WI38 (cell line): ENCODE measurements at regions not wholly inside any gene's neighbourhood (a gene's known extent, or its start where the extent isn't known, plus 50 kb on each side); places are given as distances from the start of the nearest gene placed in this dataset.

ENCODE experiments used
- H3K4me3 ChIP-seq: 2 replicates; pipeline ENCODE4 v1.5.1; 2011; ENCODE audit warnings: low read depth, mild to moderate bottlenecking, control low read depth, low read length
- TF ChIP-seq, protein P1 (sequence below): IDR thresholded peaks from 2 replicates; pipeline ENCODE4 v1.5.1; 2012; ENCODE audit warnings: low read depth, mild to moderate bottlenecking, control low read depth, low read length

DNA sequence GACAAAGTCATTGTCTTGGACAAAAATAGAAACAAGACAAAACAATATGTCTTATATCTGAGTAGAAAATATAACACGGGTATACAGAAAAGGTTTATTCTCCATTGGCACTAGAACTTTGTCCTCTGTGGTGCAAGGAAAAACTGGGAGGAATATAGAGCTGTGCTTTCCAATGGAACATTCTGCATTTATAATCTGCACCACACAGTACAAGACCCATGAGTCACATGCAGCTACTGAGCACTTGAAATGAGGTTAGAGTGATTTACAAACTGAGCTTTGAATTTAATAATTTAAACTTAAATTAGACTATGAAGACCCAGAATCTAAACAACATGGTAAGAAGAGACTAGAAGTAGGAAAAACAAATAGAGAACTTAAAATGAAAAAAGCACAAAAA, 86.1 kb downstream of the RAP2A start:
- no peak overlapping the region for H3K4me3 ChIP-seq
- TF ChIP-seq, protein P1, sequence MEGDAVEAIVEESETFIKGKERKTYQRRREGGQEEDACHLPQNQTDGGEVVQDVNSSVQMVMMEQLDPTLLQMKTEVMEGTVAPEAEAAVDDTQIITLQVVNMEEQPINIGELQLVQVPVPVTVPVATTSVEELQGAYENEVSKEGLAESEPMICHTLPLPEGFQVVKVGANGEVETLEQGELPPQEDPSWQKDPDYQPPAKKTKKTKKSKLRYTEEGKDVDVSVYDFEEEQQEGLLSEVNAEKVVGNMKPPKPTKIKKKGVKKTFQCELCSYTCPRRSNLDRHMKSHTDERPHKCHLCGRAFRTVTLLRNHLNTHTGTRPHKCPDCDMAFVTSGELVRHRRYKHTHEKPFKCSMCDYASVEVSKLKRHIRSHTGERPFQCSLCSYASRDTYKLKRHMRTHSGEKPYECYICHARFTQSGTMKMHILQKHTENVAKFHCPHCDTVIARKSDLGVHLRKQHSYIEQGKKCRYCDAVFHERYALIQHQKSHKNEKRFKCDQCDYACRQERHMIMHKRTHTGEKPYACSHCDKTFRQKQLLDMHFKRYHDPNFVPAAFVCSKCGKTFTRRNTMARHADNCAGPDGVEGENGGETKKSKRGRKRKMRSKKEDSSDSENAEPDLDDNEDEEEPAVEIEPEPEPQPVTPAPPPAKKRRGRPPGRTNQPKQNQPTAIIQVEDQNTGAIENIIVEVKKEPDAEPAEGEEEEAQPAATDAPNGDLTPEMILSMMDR = no peak

DNA sequence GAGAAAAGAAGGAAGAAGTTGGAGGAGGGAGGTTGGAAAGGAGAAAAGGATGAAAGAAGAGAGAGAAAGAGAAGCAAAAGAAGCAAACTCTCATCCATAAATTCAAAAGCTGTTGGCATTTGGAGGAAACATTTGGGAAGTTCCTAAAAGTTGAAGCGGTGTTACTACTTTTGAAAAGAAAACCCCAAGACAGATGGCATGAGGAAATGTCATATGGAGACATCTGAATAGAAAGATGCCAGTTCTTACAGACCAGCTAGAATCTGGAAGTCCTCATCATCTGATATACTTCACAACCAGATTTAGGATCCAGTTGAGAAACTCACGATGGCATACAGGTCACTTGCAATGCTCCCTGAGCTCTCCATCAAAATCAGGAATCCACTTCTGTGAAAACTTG, 86.9 kb downstream of the RAP2A start:
- H3K4me3 ChIP-seq = no peak overlapping the region
- TF ChIP-seq, protein P1 = no peak

DNA sequence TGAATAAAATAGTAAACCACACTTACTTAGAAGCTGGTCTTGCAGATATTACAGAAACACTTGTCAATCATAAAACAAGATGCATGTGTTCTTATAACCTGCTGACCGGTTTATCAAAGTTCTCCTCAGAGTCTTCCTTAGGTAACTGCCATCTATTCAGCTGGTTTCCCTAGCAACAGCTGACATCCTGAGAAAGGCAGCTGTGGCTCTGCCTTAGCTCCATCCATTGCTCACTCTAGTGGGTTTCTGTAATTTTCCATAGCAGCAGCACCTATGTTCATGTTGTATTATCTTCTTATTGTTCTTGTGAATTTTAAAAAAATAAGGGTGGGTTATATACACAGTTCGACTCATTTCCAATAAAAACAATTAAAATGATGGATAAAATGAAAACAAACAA, 87.8 kb downstream of the RAP2A start:
- H3K4me3 ChIP-seq = no peak overlapping the region
- TF ChIP-seq, protein P1 = no peak

DNA sequence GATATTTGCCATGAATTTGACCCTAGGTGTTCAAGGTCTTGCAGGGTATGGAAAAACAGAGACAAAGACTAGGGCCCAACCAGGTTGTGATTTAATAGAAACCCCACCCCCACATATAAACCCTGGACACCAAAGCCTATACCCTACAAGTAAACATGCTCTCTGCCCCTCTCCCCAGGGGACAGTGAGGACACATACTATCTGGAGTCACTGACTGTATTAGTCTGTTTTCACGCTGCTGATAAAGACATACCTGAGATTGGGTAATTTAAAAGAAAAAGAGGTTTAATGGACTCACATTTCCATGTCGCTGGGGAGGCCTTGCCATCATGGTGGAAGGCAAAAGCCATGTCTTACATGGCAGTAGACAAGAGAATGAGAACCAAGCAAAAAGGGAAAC, 88.3 kb downstream of the RAP2A start:
- TF ChIP-seq, protein P1 = no peak
- H3K4me3 ChIP-seq = no peak overlapping the region

DNA sequence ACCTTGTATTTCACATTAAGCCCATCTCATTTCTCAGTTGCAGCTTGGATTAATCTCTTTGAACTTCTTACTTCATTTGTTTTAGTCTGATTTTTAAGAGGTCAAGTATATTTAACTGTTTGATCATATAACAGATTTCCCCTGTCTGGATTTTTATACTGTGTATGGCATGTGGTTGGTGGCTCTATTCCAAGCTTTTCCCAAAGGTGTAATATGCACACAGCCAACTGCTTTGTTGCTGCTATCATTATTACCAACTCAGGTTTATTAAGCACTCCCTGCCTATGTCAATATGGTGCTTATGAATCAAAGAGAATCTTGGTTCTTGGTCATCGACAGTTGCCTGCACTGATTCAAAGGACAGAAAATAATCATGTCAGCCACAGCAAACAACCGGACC, 92.6 kb downstream of the RAP2A start:
- no peak overlapping the region for H3K4me3 ChIP-seq
- TF ChIP-seq, protein P1 = no peak

DNA sequence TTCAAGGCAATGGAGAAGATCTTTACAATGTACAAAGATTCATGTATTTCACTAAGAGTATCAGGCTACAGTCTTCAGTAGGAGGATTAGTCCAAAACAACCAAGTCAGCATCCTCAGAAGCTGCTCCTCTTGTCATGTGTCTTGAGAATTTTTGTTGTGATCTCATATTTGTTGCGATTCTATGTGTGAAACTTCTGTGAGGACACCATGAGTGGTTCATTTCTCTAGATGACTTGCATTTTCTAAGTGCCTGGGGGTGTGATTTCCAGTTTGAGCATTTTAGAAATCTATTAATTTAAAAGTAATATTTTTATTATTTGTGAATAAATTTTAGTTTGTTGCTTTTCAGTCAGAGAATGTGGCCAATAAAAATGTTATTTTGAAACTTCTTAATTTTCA, 94.5 kb downstream of the RAP2A start:
- TF ChIP-seq, protein P1 = no peak
- H3K4me3 ChIP-seq = no peak overlapping the region

DNA sequence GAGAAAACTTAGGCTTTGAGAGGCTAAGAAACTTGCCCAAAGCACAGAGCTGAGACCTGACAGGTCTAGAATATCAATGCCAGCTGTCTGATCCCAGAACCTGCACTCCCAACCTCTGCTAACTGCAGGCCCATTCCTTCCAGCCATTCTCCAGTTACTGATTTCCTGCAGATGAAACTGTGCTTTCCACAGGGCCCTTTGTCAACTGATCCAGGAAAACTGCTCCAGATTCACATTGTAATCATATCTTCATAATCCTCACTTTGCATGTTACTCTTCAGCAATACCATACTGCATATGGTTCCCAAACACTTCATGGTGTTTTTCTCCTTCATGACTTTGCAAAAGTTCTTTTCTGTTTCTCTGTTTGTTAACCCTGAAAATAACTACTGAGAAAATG, 100.6 kb downstream of the RAP2A start:
- no peak overlapping the region for H3K4me3 ChIP-seq
- TF ChIP-seq, protein P1 = no peak
